ENCODE measurements at regions not wholly inside any gene's neighbourhood (a gene's known extent, or its start where the extent isn't known, plus 50 kb on each side); places are given as distances from the start of the nearest gene placed in this dataset.

DNA sequence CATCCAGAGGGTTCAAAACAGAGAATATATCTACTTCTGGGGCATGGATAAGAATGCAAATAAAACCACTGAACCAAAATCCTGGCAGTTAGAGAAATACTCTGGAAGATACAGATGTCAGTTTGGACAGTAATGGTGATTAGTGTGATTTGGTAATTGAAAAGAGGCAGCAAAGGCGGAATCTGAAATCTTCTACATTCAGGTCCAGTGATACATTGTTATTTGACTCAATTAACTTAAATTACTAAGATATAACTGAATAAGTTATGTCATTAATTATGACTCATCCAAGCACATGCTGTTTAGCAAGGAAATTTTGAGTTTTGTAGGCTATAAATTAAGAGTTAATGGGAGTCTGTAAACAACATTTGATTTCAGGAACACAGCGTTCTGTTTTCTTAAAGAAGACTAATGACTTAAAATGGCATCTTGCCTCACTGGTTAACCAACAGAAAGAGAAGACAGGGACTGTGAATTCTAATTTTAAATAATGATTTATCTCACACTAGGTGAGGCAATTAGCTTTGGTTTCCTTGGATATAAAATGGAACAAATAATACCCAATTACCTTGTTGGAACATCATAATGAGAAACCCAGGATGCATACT, 937.1 kb downstream of the PDHA2 start:
- no peak for TF ChIP-seq YY1 (IDR thresholded peaks at IDR 0.05)
- TF ChIP-seq, protein P1, sequence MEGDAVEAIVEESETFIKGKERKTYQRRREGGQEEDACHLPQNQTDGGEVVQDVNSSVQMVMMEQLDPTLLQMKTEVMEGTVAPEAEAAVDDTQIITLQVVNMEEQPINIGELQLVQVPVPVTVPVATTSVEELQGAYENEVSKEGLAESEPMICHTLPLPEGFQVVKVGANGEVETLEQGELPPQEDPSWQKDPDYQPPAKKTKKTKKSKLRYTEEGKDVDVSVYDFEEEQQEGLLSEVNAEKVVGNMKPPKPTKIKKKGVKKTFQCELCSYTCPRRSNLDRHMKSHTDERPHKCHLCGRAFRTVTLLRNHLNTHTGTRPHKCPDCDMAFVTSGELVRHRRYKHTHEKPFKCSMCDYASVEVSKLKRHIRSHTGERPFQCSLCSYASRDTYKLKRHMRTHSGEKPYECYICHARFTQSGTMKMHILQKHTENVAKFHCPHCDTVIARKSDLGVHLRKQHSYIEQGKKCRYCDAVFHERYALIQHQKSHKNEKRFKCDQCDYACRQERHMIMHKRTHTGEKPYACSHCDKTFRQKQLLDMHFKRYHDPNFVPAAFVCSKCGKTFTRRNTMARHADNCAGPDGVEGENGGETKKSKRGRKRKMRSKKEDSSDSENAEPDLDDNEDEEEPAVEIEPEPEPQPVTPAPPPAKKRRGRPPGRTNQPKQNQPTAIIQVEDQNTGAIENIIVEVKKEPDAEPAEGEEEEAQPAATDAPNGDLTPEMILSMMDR (IDR thresholded peaks at IDR 0.05; ENCODE audit: low read depth, low read length, missing input control): no peak
- TF ChIP-seq RAD21 (IDR thresholded peaks at IDR 0.05): no peak
- TF ChIP-seq RXRA (IDR thresholded peaks at IDR 0.05): no peak
- no peak for TF ChIP-seq SP1 (IDR thresholded peaks at IDR 0.05)
- TF ChIP-seq EGR1 (IDR thresholded peaks at IDR 0.05; ENCODE audit: low read depth in 2 of 2): no peak
- TF ChIP-seq GABPA (IDR thresholded peaks at IDR 0.05 in 1 of 2, conservative IDR thresholded peaks at IDR 0.05 in 1 of 2): no peak
- TF ChIP-seq, protein P2, sequence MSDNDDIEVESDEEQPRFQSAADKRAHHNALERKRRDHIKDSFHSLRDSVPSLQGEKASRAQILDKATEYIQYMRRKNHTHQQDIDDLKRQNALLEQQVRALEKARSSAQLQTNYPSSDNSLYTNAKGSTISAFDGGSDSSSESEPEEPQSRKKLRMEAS (IDR thresholded peaks at IDR 0.05): no peak
- TF ChIP-seq TAF1 (conservative IDR thresholded peaks at IDR 0.05): no peak
- TF ChIP-seq, protein P3, sequence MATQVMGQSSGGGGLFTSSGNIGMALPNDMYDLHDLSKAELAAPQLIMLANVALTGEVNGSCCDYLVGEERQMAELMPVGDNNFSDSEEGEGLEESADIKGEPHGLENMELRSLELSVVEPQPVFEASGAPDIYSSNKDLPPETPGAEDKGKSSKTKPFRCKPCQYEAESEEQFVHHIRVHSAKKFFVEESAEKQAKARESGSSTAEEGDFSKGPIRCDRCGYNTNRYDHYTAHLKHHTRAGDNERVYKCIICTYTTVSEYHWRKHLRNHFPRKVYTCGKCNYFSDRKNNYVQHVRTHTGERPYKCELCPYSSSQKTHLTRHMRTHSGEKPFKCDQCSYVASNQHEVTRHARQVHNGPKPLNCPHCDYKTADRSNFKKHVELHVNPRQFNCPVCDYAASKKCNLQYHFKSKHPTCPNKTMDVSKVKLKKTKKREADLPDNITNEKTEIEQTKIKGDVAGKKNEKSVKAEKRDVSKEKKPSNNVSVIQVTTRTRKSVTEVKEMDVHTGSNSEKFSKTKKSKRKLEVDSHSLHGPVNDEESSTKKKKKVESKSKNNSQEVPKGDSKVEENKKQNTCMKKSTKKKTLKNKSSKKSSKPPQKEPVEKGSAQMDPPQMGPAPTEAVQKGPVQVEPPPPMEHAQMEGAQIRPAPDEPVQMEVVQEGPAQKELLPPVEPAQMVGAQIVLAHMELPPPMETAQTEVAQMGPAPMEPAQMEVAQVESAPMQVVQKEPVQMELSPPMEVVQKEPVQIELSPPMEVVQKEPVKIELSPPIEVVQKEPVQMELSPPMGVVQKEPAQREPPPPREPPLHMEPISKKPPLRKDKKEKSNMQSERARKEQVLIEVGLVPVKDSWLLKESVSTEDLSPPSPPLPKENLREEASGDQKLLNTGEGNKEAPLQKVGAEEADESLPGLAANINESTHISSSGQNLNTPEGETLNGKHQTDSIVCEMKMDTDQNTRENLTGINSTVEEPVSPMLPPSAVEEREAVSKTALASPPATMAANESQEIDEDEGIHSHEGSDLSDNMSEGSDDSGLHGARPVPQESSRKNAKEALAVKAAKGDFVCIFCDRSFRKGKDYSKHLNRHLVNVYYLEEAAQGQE (IDR thresholded peaks at IDR 0.05): no peak
- no peak for TF ChIP-seq NR2F2 (IDR thresholded peaks at IDR 0.05)
- no peak for TF ChIP-seq FOXA1 (IDR thresholded peaks at IDR 0.05)

Data from liver (tissue), 3 donors.